GM10266 (cell line): ENCODE measurements at regions not wholly inside any gene's neighbourhood (a gene's known extent, or its start where the extent isn't known, plus 50 kb on each side); places are given as distances from the start of the nearest gene placed in this dataset.
"Not testable (repeated sequence)": the region's sequence is repeated elsewhere in the genome, so short reads cannot be mapped to it uniquely, and the experiment has no call there.

Experiments used
- DNase-seq: peaks from one replicate; pipeline ENCODE4 v3.0.0; 2012; ENCODE audit errors: extremely low spot score
- CTCF ChIP-seq: IDR thresholded peaks from 2 replicates; pipeline ENCODE4 v1.5.1; 2012; ENCODE audit warnings: mild to moderate bottlenecking, low read depth; ENCODE audit not compliant: control insufficient read depth, insufficient read depth; ENCODE audit errors: missing control alignments

- no peak for DNase-seq
These were observed 213.2 kb upstream of the EDNRB start for GRCh38 chr13:78131811-78132210.

GRCh38 chr13:78131346-78131745, 212.7 kb upstream of the EDNRB start:
- DNase-seq, result no peak
- TF ChIP-seq CTCF, result no peak

More at GRCh38 chr13:78131811-78132210, 213.2 kb upstream of the EDNRB start:
- TF ChIP-seq CTCF, result peak; percentile 35

GRCh38 chr13:78129823-78130222, 211.2 kb upstream of the EDNRB start:
- no peak for TF ChIP-seq CTCF
- no peak for DNase-seq

- DNase-seq, result no peak
- no peak for TF ChIP-seq CTCF
These were observed 210.7 kb upstream of the EDNRB start for GRCh38 chr13:78129359-78129758.

- peak; percentile 44 for DNase-seq
- TF ChIP-seq CTCF, result peak; percentile 87
These were observed 203.1 kb upstream of the EDNRB start for GRCh38 chr13:78121459-78122348.

GRCh38 chr13:78121001-78121400, 202.4 kb upstream of the EDNRB start:
- no peak for DNase-seq
- TF ChIP-seq CTCF, result no peak

- not testable (repeated sequence) for DNase-seq
These were observed 201.5 kb upstream of the EDNRB start for GRCh38 chr13:78120144-78120543.

GRCh38 chr13:78117070-78117469, 198.4 kb upstream of the EDNRB start:
- not testable (repeated sequence) for DNase-seq
